ENCODE measurements at regions not wholly inside any gene's neighbourhood (a gene's known extent, or its start where the extent isn't known, plus 50 kb on each side); places are given as distances from the start of the nearest gene placed in this dataset.

DNA sequence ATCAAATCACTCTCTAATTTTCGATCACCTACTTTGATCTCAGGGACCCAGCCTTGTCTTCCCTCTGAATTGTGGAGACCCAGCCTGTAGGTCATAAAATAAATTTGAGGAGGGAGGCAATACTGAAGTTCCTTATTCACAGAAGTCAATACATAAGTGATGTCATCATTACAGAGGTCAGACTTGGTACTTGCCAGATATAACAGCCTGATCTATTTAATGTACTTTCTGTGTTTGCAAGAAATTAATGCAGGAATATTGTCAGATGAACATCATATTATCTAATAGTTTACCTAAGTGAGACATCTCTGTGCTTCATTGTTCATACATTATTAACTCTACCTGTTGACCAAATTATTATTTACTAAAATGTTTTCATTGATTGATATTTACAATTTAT, 105.6 kb downstream of the GPAM start:
- TF ChIP-seq CTCF (IDR thresholded peaks at IDR 0.05; ENCODE audit: low read depth, low read length, missing control alignments): no peak
- DNase-seq (ENCODE audit: extremely low read depth, low read depth): no peak
- H3K4me3 ChIP-seq (replicated peaks; ENCODE audit: low read depth, low read length): no peak overlapping the region

- no peak for DNase-seq (ENCODE audit: extremely low read depth, low read depth)
- H3K4me3 ChIP-seq (replicated peaks; ENCODE audit: low read depth, low read length): no peak overlapping the region
- no peak for TF ChIP-seq CTCF (IDR thresholded peaks at IDR 0.05; ENCODE audit: low read depth, low read length, missing control alignments)
These were observed 103.3 kb downstream of the GPAM start for GRCh38 chr10:112080231-112080630.

GRCh38 chr10:112082120-112082519, 101.4 kb downstream of the GPAM start:
- no peak overlapping the region for H3K4me3 ChIP-seq (replicated peaks; ENCODE audit: low read depth, low read length)
- DNase-seq (ENCODE audit: extremely low read depth, low read depth): no peak
- TF ChIP-seq CTCF (IDR thresholded peaks at IDR 0.05; ENCODE audit: low read depth, low read length, missing control alignments): no peak

- no peak for TF ChIP-seq CTCF (IDR thresholded peaks at IDR 0.05; ENCODE audit: low read depth, low read length, missing control alignments)
- no peak for DNase-seq (ENCODE audit: extremely low read depth, low read depth)
These were observed 100.1 kb downstream of the GPAM start for GRCh38 chr10:112083472-112083871.

GRCh38 chr10:112087953-112088456, 95.6 kb downstream of the GPAM start:
- no peak for DNase-seq (ENCODE audit: extremely low read depth, low read depth)
- no peak for TF ChIP-seq CTCF (IDR thresholded peaks at IDR 0.05; ENCODE audit: low read depth, low read length, missing control alignments)
- H3K4me3 ChIP-seq (replicated peaks; ENCODE audit: low read depth, low read length): no peak overlapping the region

More at GRCh38 chr10:112083472-112083871, 100.1 kb downstream of the GPAM start:
- no peak overlapping the region for H3K4me3 ChIP-seq (replicated peaks; ENCODE audit: low read depth, low read length)

- TF ChIP-seq CTCF (IDR thresholded peaks at IDR 0.05; ENCODE audit: low read depth, low read length, missing control alignments): no peak
- DNase-seq (ENCODE audit: extremely low read depth, low read depth): no peak
- H3K4me3 ChIP-seq (replicated peaks; ENCODE audit: low read depth, low read length): no peak overlapping the region
These were observed 91.9 kb downstream of the GPAM start for GRCh38 chr10:112091703-112092102.

GRCh38 chr10:112092519-112092918, 91.0 kb downstream of the GPAM start:
- H3K4me3 ChIP-seq (replicated peaks; ENCODE audit: low read depth, low read length): no peak overlapping the region
- TF ChIP-seq CTCF (IDR thresholded peaks at IDR 0.05; ENCODE audit: low read depth, low read length, missing control alignments): no peak
- no peak for DNase-seq (ENCODE audit: extremely low read depth, low read depth)
